ENCODE measurements at regions not wholly inside any gene's neighbourhood (a gene's known extent, or its start where the extent isn't known, plus 50 kb on each side); places are given as distances from the start of the nearest gene placed in this dataset.

GRCh38 chr7:3112479-3113134, 68.9 kb upstream of the CARD11 start:
- no peak for TF ChIP-seq CTCF (IDR thresholded peaks at IDR 0.05)
- no peak for TF ChIP-seq MAX (CRISPR knock-in tag; IDR thresholded peaks at IDR 0.05)

All from WTC11 (cell line).